ENCODE measurements at regions not wholly inside any gene's neighbourhood (a gene's known extent, or its start where the extent isn't known, plus 50 kb on each side); places are given as distances from the start of the nearest gene placed in this dataset.
A peak's percentile ranks its signal among the peaks of the same experiment; 100 is the strongest.

- H3K27ac Mint-ChIP-seq = no peak overlapping the region
- DNase-seq = no peak
These were observed 80.0 kb downstream of the NREP start for GRCh38 chr5:111676926-111677415.

GRCh38 chr5:111676466-111676865 lies 80.5 kb downstream of the NREP start:
- no peaks in the 10 kb centered on the region for H3K4me1 Mint-ChIP-seq
- no peak overlapping the region for H3K4me3 Mint-ChIP-seq
- H3K9me3 Mint-ChIP-seq = no peaks in the 10 kb centered on the region
- no peak overlapping the region for H3K27ac Mint-ChIP-seq
- ATAC-seq (no peak), DNase-seq (no peak)
- peaks cover 20% of the 10 kb centered on the region for H3K27me3 Mint-ChIP-seq

More at GRCh38 chr5:111676926-111677415, 80.0 kb downstream of the NREP start:
- no peaks in the 10 kb centered on the region for H3K4me1 Mint-ChIP-seq
- H3K27me3 Mint-ChIP-seq = peaks cover 20% of the 10 kb centered on the region
- no peak for ATAC-seq
- no peaks in the 10 kb centered on the region for H3K9me3 Mint-ChIP-seq
- H3K4me3 Mint-ChIP-seq = no peak overlapping the region

GRCh38 chr5:111675201-111675934 lies 81.6 kb downstream of the NREP start:
- Mint-ChIP-seq H3K9me3 (no peaks in the 10 kb centered on the region), H3K27ac (no peak overlapping the region), H3K4me1 (no peaks in the 10 kb centered on the region), H3K27me3 (peaks cover 20% of the 10 kb centered on the region), H3K4me3 (no peak overlapping the region)
- ATAC-seq (no peak), DNase-seq (no peak)

- H3K4me1 Mint-ChIP-seq = no peaks in the 10 kb centered on the region
- H3K27me3 Mint-ChIP-seq = peaks cover 20% of the 10 kb centered on the region
- H3K4me3 Mint-ChIP-seq = no peak overlapping the region
These were observed 82.9 kb downstream of the NREP start for GRCh38 chr5:111673891-111674626.

GRCh38 chr5:111672099-111672498 lies 84.9 kb downstream of the NREP start:
- Mint-ChIP-seq H3K4me1 (peaks cover 8% of the 10 kb centered on the region), H3K27ac (no peak overlapping the region), H3K4me3 (no peak overlapping the region), H3K27me3 (peaks cover 7% of the 10 kb centered on the region), H3K9me3 (no peaks in the 10 kb centered on the region)
- DNase-seq (no peak), ATAC-seq (no peak)

More at GRCh38 chr5:111673891-111674626, 82.9 kb downstream of the NREP start:
- no peaks in the 10 kb centered on the region for H3K9me3 Mint-ChIP-seq
- ATAC-seq = no peak
- H3K27ac Mint-ChIP-seq = no peak overlapping the region
- DNase-seq = no peak

- peaks cover 16% of the 10 kb centered on the region for H3K4me1 Mint-ChIP-seq
- ATAC-seq (no peak), DNase-seq (no peak)
- H3K27me3 Mint-ChIP-seq = peaks cover 4% of the 10 kb centered on the region
- H3K4me3 Mint-ChIP-seq = no peak overlapping the region
- no peaks in the 10 kb centered on the region for H3K9me3 Mint-ChIP-seq
- no peak overlapping the region for H3K27ac Mint-ChIP-seq
These were observed 86.0 kb downstream of the NREP start for GRCh38 chr5:111670826-111671492.

- H3K4me1 Mint-ChIP-seq = peaks cover 16% of the 10 kb centered on the region
- no peak for DNase-seq
- no peak overlapping the region for H3K4me3 Mint-ChIP-seq
- no peak overlapping the region for H3K27ac Mint-ChIP-seq
- H3K9me3 Mint-ChIP-seq = no peaks in the 10 kb centered on the region
- H3K27me3 Mint-ChIP-seq = no peaks in the 10 kb centered on the region
- ATAC-seq = no peak
These were observed 88.2 kb downstream of the NREP start for GRCh38 chr5:111668477-111669414.

- ATAC-seq = peak; percentile 78
- DNase-seq = no peak
- Mint-ChIP-seq H3K9me3 (no peaks in the 10 kb centered on the region), H3K27me3 (no peaks in the 10 kb centered on the region), H3K4me1 (peaks cover 16% of the 10 kb centered on the region), H3K4me3 (peak overlapping the region in 1 of 2 donors; percentile 23), H3K27ac (peak overlapping the region in 1 of 2 donors; percentile 28)
These were observed 89.8 kb downstream of the NREP start for GRCh38 chr5:111667128-111667736.

- H3K9me3 Mint-ChIP-seq = peaks cover 11 to 21% of the 10 kb centered on the region in 2 donors
- H3K4me1 Mint-ChIP-seq = no peaks in the 10 kb centered on the region
- no peak overlapping the region for H3K4me3 Mint-ChIP-seq
- ATAC-seq (no peak), DNase-seq (no peak)
- no peaks in the 10 kb centered on the region for H3K27me3 Mint-ChIP-seq
- H3K27ac Mint-ChIP-seq = no peak overlapping the region
These were observed 100.4 kb downstream of the NREP start for GRCh38 chr5:111656580-111656979.

- Mint-ChIP-seq H3K9me3 (peaks cover 0 to 16% of the 10 kb centered on the region in 2 donors), H3K4me3 (no peak overlapping the region), H3K4me1 (no peaks in the 10 kb centered on the region), H3K27ac (no peak overlapping the region), H3K27me3 (no peaks in the 10 kb centered on the region)
- DNase-seq (no peak), ATAC-seq (no peak)
These were observed 101.6 kb downstream of the NREP start for GRCh38 chr5:111655169-111655924.

- Mint-ChIP-seq H3K4me1 (no peaks in the 10 kb centered on the region), H3K27me3 (no peaks in the 10 kb centered on the region), H3K27ac (no peak overlapping the region), H3K9me3 (peaks cover 0 to 6% of the 10 kb centered on the region in 2 donors), H3K4me3 (no peak overlapping the region)
- DNase-seq = no peak
- no peak for ATAC-seq
These were observed 103.6 kb downstream of the NREP start for GRCh38 chr5:111653408-111653807.

GRCh38 chr5:111649516-111649915 lies 107.5 kb downstream of the NREP start:
- H3K4me1 Mint-ChIP-seq = no peaks in the 10 kb centered on the region
- no peak for ATAC-seq
- H3K27ac Mint-ChIP-seq = no peak overlapping the region
- H3K4me3 Mint-ChIP-seq = no peak overlapping the region
- H3K27me3 Mint-ChIP-seq = no peaks in the 10 kb centered on the region
- H3K9me3 Mint-ChIP-seq = peaks cover 0 to 6% of the 10 kb centered on the region in 2 donors
- no peak for DNase-seq

- Mint-ChIP-seq H3K4me1 (no peaks in the 10 kb centered on the region), H3K9me3 (peaks cover 3 to 5% of the 10 kb centered on the region in 2 donors), H3K4me3 (no peak overlapping the region), H3K27ac (no peak overlapping the region), H3K27me3 (no peaks in the 10 kb centered on the region)
- DNase-seq (no peak), ATAC-seq (no peak)
These were observed 111.6 kb downstream of the NREP start for GRCh38 chr5:111645303-111645838.

GRCh38 chr5:111643499-111643898 lies 113.5 kb downstream of the NREP start:
- H3K27ac Mint-ChIP-seq = no peak overlapping the region
- H3K27me3 Mint-ChIP-seq = no peaks in the 10 kb centered on the region
- DNase-seq = no peak
- no peak overlapping the region for H3K4me3 Mint-ChIP-seq
- no peaks in the 10 kb centered on the region for H3K4me1 Mint-ChIP-seq
- peaks cover 19 to 24% of the 10 kb centered on the region in 2 donors for H3K9me3 Mint-ChIP-seq
- no peak for ATAC-seq
